Left lobe of liver (tissue), 2 donors: ENCODE measurements at regions not wholly inside any gene's neighbourhood (a gene's known extent, or its start where the extent isn't known, plus 50 kb on each side); places are given as distances from the start of the nearest gene placed in this dataset.
A peak's percentile ranks its signal among the peaks of the same experiment; 100 is the strongest.

Experiments used
- ATAC-seq: fragments of 200-7000 bp; cut with Tn5 transposase; one replicate; pipeline ENCODE4 v1.9.1; 2020; ENCODE audit warnings: mild to moderate bottlenecking, moderate library complexity
- DNase-seq: peaks from one replicate; pipeline ENCODE4 v3.0.0-alpha.2; 2020; ENCODE audit warnings: low spot score
- donor health status: DM: no; HTN: no; CAD: no; lungs with moderate emphysema.
- donor health status: DM: no; HTN: yes; CAD: no.

DNA sequence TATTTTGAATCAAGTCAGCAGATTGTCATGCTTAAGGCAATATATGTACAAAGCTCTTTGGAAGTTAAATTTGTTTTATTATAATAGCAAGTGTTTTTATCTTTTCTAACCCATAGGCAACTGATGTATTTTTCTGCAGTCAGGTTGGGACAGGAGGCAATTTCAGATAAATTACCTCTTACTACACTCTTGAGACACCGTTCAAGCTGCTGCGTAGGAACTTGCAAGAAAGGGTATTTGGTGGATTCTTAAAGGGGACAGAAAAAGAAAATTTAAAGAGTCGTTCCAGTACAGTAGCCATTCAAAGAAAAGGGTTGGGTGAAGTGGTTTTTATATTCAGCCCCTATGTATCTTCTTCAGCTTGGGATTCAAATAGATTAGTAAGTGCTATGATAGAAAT is 112.4 kb upstream of the APC start:
- ATAC-seq (no peak), DNase-seq (no peak)

GRCh38 chr5:112625689-112626438 is 111.8 kb upstream of the APC start:
- no peak for ATAC-seq
- no peak for DNase-seq

DNA sequence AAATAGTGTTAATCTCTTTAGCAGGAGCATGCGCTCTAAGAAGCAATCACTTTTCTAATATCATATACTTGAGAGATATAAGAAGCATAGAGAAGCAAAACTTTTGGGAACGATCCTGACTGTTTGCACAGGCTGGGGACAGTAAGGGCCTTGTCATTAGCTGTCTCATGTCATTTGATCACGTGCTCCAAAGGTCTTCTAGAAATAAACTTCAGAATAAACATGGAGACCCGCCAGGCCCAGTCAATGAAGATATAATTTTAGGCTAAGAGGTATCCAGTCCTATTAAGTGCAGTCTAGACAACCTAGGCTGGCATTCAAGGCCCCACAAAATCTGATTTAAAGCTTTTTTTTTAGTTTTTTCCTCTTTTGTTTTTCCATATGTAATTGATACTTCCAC is 111.0 kb upstream of the APC start:
- no peak for ATAC-seq

GRCh38 chr5:112628214-112628980 is 109.3 kb upstream of the APC start:
- ATAC-seq = peak; percentile 66
- no peak for DNase-seq

More for the DNA sequence above, 111.0 kb upstream of the APC start:
- no peak for DNase-seq

DNA sequence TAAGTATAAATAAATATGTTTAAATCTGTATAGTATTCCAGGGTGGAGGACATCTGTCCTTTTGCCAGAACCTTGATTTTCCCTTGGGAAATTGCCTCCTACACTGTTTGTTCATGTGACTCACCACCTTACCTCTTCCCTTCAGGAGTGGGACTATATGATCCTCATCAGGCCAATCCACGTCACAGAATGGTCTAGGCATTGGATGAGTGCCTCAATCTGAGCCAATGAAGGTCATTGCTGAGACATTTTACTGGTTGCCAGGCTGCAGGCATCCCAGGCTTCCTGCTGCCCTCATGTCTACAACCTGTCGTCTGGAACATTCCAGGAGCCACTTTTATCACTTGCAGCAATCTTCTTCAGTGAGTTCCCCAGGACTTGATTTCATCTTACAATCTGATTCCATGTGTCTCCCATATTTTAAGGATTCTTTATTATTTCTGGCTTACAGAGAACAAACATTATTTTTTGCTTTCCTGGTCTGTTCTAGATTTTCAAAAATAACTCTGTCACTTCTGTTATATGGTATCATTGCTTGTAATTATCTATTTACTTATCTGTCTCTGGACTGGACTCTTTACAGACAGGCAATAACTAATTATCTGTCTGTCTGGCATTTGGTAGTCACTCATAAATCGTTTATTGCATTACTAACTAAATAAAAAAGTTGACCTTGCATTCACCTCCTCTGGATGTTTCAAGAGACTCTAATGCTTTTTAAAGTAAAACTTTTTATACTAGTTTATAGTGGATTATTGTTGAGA is 107.3 kb upstream of the APC start:
- DNase-seq (no peak), ATAC-seq (no peak)

DNA sequence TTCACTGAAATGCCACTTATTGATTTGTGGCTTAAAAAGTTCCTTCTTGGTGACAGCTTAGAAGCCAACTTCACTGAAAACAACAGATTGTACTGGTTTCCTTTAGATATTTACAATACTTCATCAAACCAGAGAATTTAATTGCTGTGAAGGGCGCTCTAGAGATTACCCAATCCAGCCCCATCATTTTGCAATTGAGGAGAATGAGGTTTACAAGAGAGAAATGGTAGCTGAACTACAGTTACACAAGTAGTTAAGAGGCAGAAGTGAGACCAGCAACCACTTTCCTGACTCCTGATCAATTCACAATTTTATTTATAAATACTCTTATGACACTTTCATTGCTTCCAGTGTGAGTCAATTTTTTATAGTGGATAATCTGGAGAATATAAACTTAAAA is 103.5 kb upstream of the APC start:
- peak; percentile 21 for ATAC-seq
- no peak for DNase-seq

DNA sequence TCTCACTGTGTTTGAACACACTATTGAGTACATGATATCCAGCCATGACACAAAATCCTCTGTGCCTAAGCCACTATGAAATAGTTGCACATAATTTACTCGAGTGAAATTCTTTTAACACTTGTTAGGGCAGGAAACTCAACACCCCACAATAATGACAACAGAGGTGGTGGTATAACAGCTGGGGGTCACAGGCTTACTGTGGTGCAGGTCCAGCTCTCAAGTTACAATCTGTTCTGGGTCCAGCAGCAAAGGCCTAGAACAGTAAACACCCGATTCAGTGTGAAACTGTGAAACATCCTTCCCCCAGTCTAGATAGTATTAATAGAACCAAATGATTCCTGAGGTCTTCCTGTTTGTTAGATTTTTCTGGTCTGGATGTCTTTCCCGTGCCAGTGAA is 102.9 kb upstream of the APC start:
- DNase-seq (no peak), ATAC-seq (no peak)

GRCh38 chr5:112635276-112635675 is 102.4 kb upstream of the APC start:
- DNase-seq = no peak
- no peak for ATAC-seq

DNA sequence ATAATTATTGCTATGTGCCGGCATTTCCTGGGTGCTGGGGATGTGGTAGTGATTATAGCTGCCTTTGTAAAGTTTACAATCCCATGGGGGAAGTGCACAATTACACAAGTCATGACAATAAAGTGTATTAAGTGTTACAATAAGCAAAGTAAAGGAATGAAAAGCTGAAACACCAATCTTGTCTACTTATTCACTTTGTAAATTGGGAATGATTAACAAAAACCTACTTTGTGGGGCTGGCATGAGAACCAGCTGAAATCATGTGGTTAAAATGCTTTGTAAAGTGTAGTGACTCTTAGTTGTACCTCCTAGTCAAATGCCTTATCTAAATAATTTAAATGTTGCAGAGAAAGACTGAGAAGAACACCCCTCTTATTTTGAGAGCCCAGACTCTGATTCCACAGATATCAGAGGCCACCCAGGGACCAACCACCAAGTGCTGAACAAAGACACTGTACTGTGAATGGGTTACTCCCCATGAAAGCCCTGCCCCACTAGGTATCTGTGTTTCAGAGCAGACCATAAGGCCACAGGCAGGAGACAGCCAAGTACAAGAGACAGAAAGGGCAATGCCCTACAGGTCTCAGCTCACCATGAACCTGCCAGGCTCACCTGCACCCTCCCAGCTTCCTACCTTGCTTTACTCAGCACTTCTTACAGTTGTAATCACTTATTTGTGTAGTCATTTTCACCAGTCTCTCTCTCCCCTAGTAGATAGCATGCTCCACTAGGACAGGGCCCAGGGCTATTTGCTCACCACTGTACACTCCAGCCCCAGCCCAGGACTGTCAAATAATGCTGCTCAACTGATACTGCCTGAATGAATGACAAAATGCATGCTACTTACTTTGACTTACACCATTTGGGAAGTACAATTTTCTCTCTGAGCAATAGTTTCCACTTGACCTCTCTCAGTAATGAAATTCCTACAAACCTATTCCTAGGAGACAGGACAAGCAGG is 101.6 kb upstream of the APC start:
- DNase-seq (peak; percentile 82), ATAC-seq (peak; percentile 97)

DNA sequence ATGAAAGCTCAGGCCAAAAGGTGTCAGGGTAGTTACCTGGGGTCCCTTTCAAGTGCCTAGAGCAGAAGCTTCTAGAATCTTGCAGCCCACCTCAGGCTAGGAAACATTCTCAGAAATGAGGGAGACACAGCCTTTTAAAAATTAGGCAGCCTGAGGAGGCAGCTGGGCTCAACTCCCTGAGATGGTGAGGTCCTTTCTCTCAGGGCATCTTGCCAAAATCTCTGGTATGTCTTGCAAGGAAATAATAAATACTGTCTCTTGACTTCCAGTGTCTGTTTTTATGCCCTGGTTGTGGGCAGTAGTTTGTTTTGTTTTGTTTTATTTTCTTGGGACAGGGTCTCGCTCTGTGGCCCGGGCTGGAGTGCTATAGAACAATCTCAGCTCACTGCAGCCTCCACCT is 100.9 kb upstream of the APC start:
- DNase-seq (no peak), ATAC-seq (no peak)

DNA sequence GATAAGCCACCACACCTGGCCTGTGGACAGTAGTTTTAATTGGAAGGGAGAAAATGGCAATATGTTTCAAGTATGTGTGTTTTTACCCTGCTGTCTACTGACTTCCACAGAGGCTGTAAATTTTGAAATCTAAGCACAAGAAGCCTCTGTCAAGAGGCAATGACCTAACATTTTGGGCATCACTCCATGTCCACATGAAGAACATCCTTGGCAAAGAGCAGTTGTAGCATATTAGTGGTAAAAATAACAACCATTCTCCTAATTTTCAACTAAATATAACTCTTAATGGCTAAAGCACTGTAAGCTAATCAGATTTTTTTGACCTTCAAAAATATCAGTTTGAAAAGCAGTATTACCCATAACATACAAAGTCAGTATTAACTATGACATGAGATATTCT is 100.3 kb upstream of the APC start:
- ATAC-seq = peak; percentile 23
- no peak for DNase-seq

DNA sequence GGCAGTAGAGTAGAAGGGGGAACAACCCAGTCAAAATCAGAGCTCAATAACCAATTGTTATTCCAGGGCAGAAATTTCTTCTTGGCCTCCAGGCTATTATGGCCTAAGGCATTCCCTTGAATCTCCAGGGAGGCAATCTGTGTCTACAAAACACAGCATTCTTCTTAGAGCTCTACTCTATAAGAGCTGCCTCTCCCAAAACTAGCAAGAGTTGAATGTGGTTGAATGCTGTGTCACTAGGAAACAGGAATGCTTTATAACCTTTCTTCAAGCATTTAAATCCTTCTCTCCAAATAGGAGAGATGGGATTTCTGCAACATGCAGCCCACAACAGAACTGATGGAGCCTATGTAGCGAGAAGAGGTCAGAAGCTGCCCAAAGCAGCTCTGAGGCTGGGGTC is 97.1 kb upstream of the APC start:
- no peak for DNase-seq
- ATAC-seq = no peak

DNA sequence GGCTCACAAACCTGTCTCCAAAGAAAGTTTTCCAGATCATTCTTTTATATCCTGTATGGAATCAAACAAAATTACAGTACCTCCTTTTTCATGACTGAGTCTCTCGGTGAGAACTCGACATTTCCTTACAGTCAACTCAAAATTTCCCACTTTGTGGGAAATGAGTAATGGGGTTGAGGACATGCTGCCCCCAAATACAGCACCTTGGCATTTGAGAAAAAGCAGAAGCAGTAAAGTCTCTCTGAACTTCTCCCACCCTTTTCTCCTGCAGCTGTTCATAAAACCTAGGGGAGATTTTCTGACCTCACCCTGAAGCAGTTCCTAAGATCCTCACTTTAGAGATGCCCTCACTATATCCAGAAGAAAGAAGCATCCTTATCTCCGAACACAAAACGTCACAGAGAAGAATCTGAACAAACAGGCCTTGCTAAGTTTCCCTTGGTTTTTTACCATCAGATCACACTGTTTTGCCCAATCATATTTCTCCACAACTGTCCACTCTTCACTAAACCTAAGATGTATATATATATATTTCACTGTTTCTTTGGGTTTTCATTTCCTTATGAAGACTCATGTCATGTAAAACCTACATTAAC is 96.1 kb upstream of the APC start:
- DNase-seq (no peak), ATAC-seq (no peak)

- DNase-seq = no peak
- ATAC-seq = no peak
Observed at GRCh38 chr5:112642885-112643284, 94.8 kb upstream of the APC start.

GRCh38 chr5:112643339-112643971 is 94.2 kb upstream of the APC start:
- no peak for ATAC-seq
- no peak for DNase-seq

GRCh38 chr5:112646139-112646936 is 91.3 kb upstream of the APC start:
- DNase-seq (no peak), ATAC-seq (no peak)

DNA sequence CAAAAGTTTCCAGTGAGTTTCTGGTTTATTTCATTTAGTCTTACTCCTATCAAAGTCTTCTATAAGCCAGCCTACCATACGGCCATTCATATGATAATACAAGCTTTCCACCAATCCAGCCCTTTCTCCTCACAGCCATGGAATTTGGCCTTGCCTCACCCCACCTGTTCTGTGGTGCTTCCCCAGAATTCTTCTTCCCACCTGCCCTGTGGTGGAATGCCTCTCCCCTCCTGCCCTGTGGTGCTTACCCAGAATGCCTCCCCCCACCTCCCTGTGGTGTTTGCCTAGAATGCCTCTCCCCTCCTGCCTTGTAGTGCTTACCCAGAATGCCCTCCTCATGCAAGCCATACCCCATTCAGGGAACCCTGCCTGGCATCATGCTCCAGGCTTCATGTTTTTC is 90.3 kb upstream of the APC start:
- ATAC-seq (no peak), DNase-seq (no peak)

DNA sequence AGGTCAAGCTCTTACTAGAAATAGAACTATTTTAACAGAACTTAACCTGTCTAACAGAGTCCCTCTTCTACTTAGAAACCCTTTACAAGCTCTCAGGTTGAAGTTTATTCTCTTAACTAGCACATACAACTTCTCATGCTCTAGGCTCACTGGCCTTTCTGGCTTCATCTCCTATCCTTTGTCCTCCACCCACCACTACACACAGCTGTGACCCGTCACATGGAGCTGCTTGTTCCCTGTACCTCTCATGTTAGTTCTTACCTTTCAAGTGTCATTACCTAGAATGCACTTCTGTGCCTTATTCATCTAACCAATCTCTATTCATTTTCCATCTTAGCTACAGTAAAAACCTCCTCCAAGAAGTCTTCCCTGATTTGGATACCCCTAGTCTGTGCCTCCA is 89.4 kb upstream of the APC start:
- ATAC-seq = no peak

GRCh38 chr5:112649882-112650281 is 87.8 kb upstream of the APC start:
- peak; percentile 64 for DNase-seq
- peak; percentile 96 for ATAC-seq

More for the DNA sequence above, 89.4 kb upstream of the APC start:
- no peak for DNase-seq
